ENCODE measurements at regions not wholly inside any gene's neighbourhood (a gene's known extent, or its start where the extent isn't known, plus 50 kb on each side); places are given as distances from the start of the nearest gene placed in this dataset.

- no peak for TF ChIP-seq EZH2phosphoT487 (IDR thresholded peaks at IDR 0.05; ENCODE audit: borderline replicate concordance)
- no peak for TF ChIP-seq CTCF (conservative IDR thresholded peaks at IDR 0.05; ENCODE audit: low read length)
- Histone ChIP-seq H3F3A (ENCODE audit: low read depth) (no peaks in the 10 kb centered on the region), H3K27me3 (ENCODE audit: insufficient read depth, low read length, poor library complexity, severe bottlenecking) (no peaks in the 10 kb centered on the region), H3K9me2 (replicated peaks; ENCODE audit: low read depth, low read length) (no peaks in the 10 kb centered on the region), H3K36me3 (ENCODE audit: insufficient read depth, low read length) (no peaks in the 10 kb centered on the region), H3K9ac (ENCODE audit: low read depth, low read length, poor library complexity, severe bottlenecking) (no peak overlapping the region), H3K9me3 (ENCODE audit: insufficient read depth, low read depth, low read length) (no peaks in the 10 kb centered on the region), H4K20me1 (ENCODE audit: insufficient read depth, low read length, poor library complexity, severe bottlenecking) (no peaks in the 10 kb centered on the region), H3K4me3 (ENCODE audit: low read length, poor library complexity, severe bottlenecking) (no peak overlapping the region), H3K4me1 (ENCODE audit: insufficient read depth, low read length, poor library complexity, severe bottlenecking) (no peaks in the 10 kb centered on the region), H3K4me2 (ENCODE audit: low read depth, low read length, poor library complexity, severe bottlenecking) (no peak overlapping the region), H2AFZ (ENCODE audit: low read length) (no peak overlapping the region), H3K79me2 (ENCODE audit: insufficient read depth, low read length) (no peaks in the 10 kb centered on the region)
These were observed 286.3 kb downstream of the XXYLT1 start for GRCh38 chr3:194984622-194985021.

- no peak for TF ChIP-seq CTCF (conservative IDR thresholded peaks at IDR 0.05; ENCODE audit: low read length)
- TF ChIP-seq EZH2phosphoT487 (IDR thresholded peaks at IDR 0.05; ENCODE audit: borderline replicate concordance), result no peak
- H3K9ac ChIP-seq (ENCODE audit: low read depth, low read length, poor library complexity, severe bottlenecking), result no peak overlapping the region
- H3K27me3 ChIP-seq (ENCODE audit: insufficient read depth, low read length, poor library complexity, severe bottlenecking), result no peaks in the 10 kb centered on the region
- no peaks in the 10 kb centered on the region for H4K20me1 ChIP-seq (ENCODE audit: insufficient read depth, low read length, poor library complexity, severe bottlenecking)
- H3K9me2 ChIP-seq (replicated peaks; ENCODE audit: low read depth, low read length), result no peaks in the 10 kb centered on the region
- no peaks in the 10 kb centered on the region for H3K36me3 ChIP-seq (ENCODE audit: insufficient read depth, low read length)
- H3K4me1 ChIP-seq (ENCODE audit: insufficient read depth, low read length, poor library complexity, severe bottlenecking), result no peaks in the 10 kb centered on the region
- no peaks in the 10 kb centered on the region for H3F3A ChIP-seq (ENCODE audit: low read depth)
- H3K4me2 ChIP-seq (ENCODE audit: low read depth, low read length, poor library complexity, severe bottlenecking), result no peak overlapping the region
- H2AFZ ChIP-seq (ENCODE audit: low read length), result no peak overlapping the region
- no peaks in the 10 kb centered on the region for H3K79me2 ChIP-seq (ENCODE audit: insufficient read depth, low read length)
- H3K9me3 ChIP-seq (ENCODE audit: insufficient read depth, low read depth, low read length), result no peaks in the 10 kb centered on the region
- no peak overlapping the region for H3K4me3 ChIP-seq (ENCODE audit: low read length, poor library complexity, severe bottlenecking)
These were observed 285.9 kb downstream of the XXYLT1 start for GRCh38 chr3:194985031-194985578.

GRCh38 chr3:194986208-194987043, 284.5 kb downstream of the XXYLT1 start:
- no peak overlapping the region for H3K9ac ChIP-seq (ENCODE audit: low read depth, low read length, poor library complexity, severe bottlenecking)
- no peaks in the 10 kb centered on the region for H3K36me3 ChIP-seq (ENCODE audit: insufficient read depth, low read length)
- no peak overlapping the region for H3K4me3 ChIP-seq (ENCODE audit: low read length, poor library complexity, severe bottlenecking)
- no peaks in the 10 kb centered on the region for H3K9me3 ChIP-seq (ENCODE audit: insufficient read depth, low read depth, low read length)
- H3K4me2 ChIP-seq (ENCODE audit: low read depth, low read length, poor library complexity, severe bottlenecking), result no peak overlapping the region
- no peaks in the 10 kb centered on the region for H3K4me1 ChIP-seq (ENCODE audit: insufficient read depth, low read length, poor library complexity, severe bottlenecking)
- no peaks in the 10 kb centered on the region for H4K20me1 ChIP-seq (ENCODE audit: insufficient read depth, low read length, poor library complexity, severe bottlenecking)
- TF ChIP-seq CTCF (conservative IDR thresholded peaks at IDR 0.05; ENCODE audit: low read length) (no peak), EZH2phosphoT487 (IDR thresholded peaks at IDR 0.05; ENCODE audit: borderline replicate concordance) (no peak)
- no peaks in the 10 kb centered on the region for H3K9me2 ChIP-seq (replicated peaks; ENCODE audit: low read depth, low read length)
- H3K79me2 ChIP-seq (ENCODE audit: insufficient read depth, low read length), result no peaks in the 10 kb centered on the region
- no peaks in the 10 kb centered on the region for H3F3A ChIP-seq (ENCODE audit: low read depth)
- no peak overlapping the region for H2AFZ ChIP-seq (ENCODE audit: low read length)
- no peaks in the 10 kb centered on the region for H3K27me3 ChIP-seq (ENCODE audit: insufficient read depth, low read length, poor library complexity, severe bottlenecking)

Data from Loucy (cell line).